Smooth muscle cell (in vitro differentiated cells): ENCODE measurements at regions not wholly inside any gene's neighbourhood (a gene's known extent, or its start where the extent isn't known, plus 50 kb on each side); places are given as distances from the start of the nearest gene placed in this dataset.
A peak's percentile ranks its signal among the peaks of the same experiment; 100 is the strongest.

ENCODE experiments used
- DNase-seq: peaks from one replicate; lab custom pipeline; 2025; ENCODE audit not compliant: unreplicated experiment; lab: John Stamatoyannopoulos, UW
- H2AFZ ChIP-seq: fragments of 200-600 bp; sonication (generic); 2 replicates; pipeline ENCODE4 v1.6.0; 2016; ENCODE audit warnings: antibody characterized with exemption, low read depth, mild to moderate bottlenecking
- H3F3A ChIP-seq: fragments of 200-600 bp; sonication (generic); 2 replicates; pipeline ENCODE4 v1.6.0; 2017; ENCODE audit warnings: antibody characterized with exemption, low read depth
- H3K27ac ChIP-seq: fragments of 200-600 bp; sonication (generic); 2 replicates; pipeline ENCODE4 v1.5.1; 2016; ENCODE audit warnings: low read depth, mild to moderate bottlenecking
- H3K27me3 ChIP-seq: fragments of 200-600 bp; sonication (generic); 2 replicates; pipeline ENCODE4 v1.6.1; 2016; ENCODE audit warnings: low read depth, mild to moderate bottlenecking
- H3K36me3 ChIP-seq: fragments of 200-600 bp; sonication (generic); 2 replicates; pipeline ENCODE4 v1.5.1; 2016; ENCODE audit warnings: low read depth
- H3K4me1 ChIP-seq: fragments of 200-600 bp; sonication (generic); 2 replicates; pipeline ENCODE4 v1.5.1; 2016; ENCODE audit warnings: low read depth
- H3K4me2 ChIP-seq: fragments of 200-600 bp; sonication (generic); 2 replicates; pipeline ENCODE4 v1.6.0; 2016; ENCODE audit warnings: mild to moderate bottlenecking
- H3K4me3 ChIP-seq: fragments of 200-600 bp; sonication (generic); 2 replicates; pipeline ENCODE4 v1.5.1; 2016; ENCODE audit warnings: mild to moderate bottlenecking
- H3K79me2 ChIP-seq: fragments of 200-600 bp; sonication (generic); 2 replicates; pipeline ENCODE4 v1.6.0; 2016; ENCODE audit warnings: low read depth, mild to moderate bottlenecking
- H3K9ac ChIP-seq: fragments of 200-600 bp; sonication (generic); 2 replicates; pipeline ENCODE4 v1.6.0; 2016; ENCODE audit warnings: low read depth
- H3K9me3 ChIP-seq: fragments of 200-600 bp; sonication (generic); replicated peaks from 2 replicates; pipeline ENCODE4 v1.5.1; 2016; ENCODE audit warnings: low read depth
- H4K20me1 ChIP-seq: fragments of 200-600 bp; sonication (generic); 2 replicates; pipeline ENCODE4 v1.6.0; 2016; ENCODE audit warnings: low read depth
- CTCF ChIP-seq: fragments of 200-600 bp; sonication (generic); IDR thresholded peaks from 2 replicates; pipeline ENCODE4 v1.5.1; 2017; ENCODE audit warnings: borderline replicate concordance, mild to moderate bottlenecking, antibody characterized with exemption; ENCODE audit not compliant: insufficient read depth, poor library complexity, severe bottlenecking
- WGBS: methylation state at CpG from one replicate; pipeline ENCODE4 v1.1.7; 2016; ENCODE audit warnings: low lambda C conversion rate; 5-methylcytosine and 5-hydroxymethylcytosine counted together

GRCh38 chr5:58231041-58231440 lies 228.8 kb downstream of the PLK2 start:
- peak overlapping the region; percentile 60 for H2AFZ ChIP-seq
- no peak for TF ChIP-seq CTCF
- H4K20me1 ChIP-seq = no peaks in the 10 kb centered on the region
- H3K4me1 ChIP-seq = peaks cover 8% of the 10 kb centered on the region
- peak overlapping the region; percentile 15 for H3K27ac ChIP-seq
- no peak overlapping the region for H3K4me3 ChIP-seq
- H3K9ac ChIP-seq = no peak overlapping the region
- H3K4me2 ChIP-seq = peak overlapping the region; percentile 72
- H3K36me3 ChIP-seq = no peaks in the 10 kb centered on the region
- no peak for DNase-seq
- 0% methylated on average over 1 of the region's 1 CpG for WGBS
- no peaks in the 10 kb centered on the region for H3K27me3 ChIP-seq
- no peaks in the 10 kb centered on the region for H3K9me3 ChIP-seq
- no peaks in the 10 kb centered on the region for H3K79me2 ChIP-seq
- H3F3A ChIP-seq = no peaks in the 10 kb centered on the region

GRCh38 chr5:58228896-58229295 lies 231.0 kb downstream of the PLK2 start:
- Histone ChIP-seq H3K9ac (no peak overlapping the region), H3K36me3 (no peaks in the 10 kb centered on the region), H3K4me3 (no peak overlapping the region), H3K4me2 (no peak overlapping the region), H3K9me3 (no peaks in the 10 kb centered on the region), H3K27ac (no peak overlapping the region), H3K79me2 (no peaks in the 10 kb centered on the region), H3K4me1 (peaks cover 8% of the 10 kb centered on the region), H4K20me1 (no peaks in the 10 kb centered on the region), H3K27me3 (no peaks in the 10 kb centered on the region), H3F3A (no peaks in the 10 kb centered on the region), H2AFZ (no peak overlapping the region)
- WGBS = 92% methylated on average over 5 of the region's 5 CpGs
- no peak for DNase-seq
- TF ChIP-seq CTCF = no peak

GRCh38 chr5:58227858-58228257 lies 232.0 kb downstream of the PLK2 start:
- H2AFZ ChIP-seq = no peak overlapping the region
- no peak overlapping the region for H3K4me3 ChIP-seq
- H3K27ac ChIP-seq = no peak overlapping the region
- no peak overlapping the region for H3K4me2 ChIP-seq
- no peaks in the 10 kb centered on the region for H4K20me1 ChIP-seq
- H3K36me3 ChIP-seq = no peaks in the 10 kb centered on the region
- peaks cover 8% of the 10 kb centered on the region for H3K4me1 ChIP-seq
- H3F3A ChIP-seq = no peaks in the 10 kb centered on the region
- no peak for DNase-seq
- no peaks in the 10 kb centered on the region for H3K27me3 ChIP-seq
- no peak for TF ChIP-seq CTCF
- H3K9me3 ChIP-seq = no peaks in the 10 kb centered on the region
- WGBS = 81% methylated on average over 3 of the region's 3 CpGs
- no peak overlapping the region for H3K9ac ChIP-seq
- no peaks in the 10 kb centered on the region for H3K79me2 ChIP-seq

GRCh38 chr5:58224661-58225060 lies 235.2 kb downstream of the PLK2 start:
- no peak for TF ChIP-seq CTCF
- H3K4me2 ChIP-seq = no peak overlapping the region
- no peaks in the 10 kb centered on the region for H4K20me1 ChIP-seq
- H3K4me3 ChIP-seq = no peak overlapping the region
- no peak overlapping the region for H3K9ac ChIP-seq
- no peaks in the 10 kb centered on the region for H3K27me3 ChIP-seq
- H3K79me2 ChIP-seq = no peaks in the 10 kb centered on the region
- DNase-seq = no peak
- H3K4me1 ChIP-seq = no peaks in the 10 kb centered on the region
- 91% methylated on average over 5 of the region's 5 CpGs for WGBS
- no peaks in the 10 kb centered on the region for H3K9me3 ChIP-seq
- H3F3A ChIP-seq = no peaks in the 10 kb centered on the region
- no peak overlapping the region for H2AFZ ChIP-seq
- H3K36me3 ChIP-seq = no peaks in the 10 kb centered on the region
- H3K27ac ChIP-seq = no peak overlapping the region
